ENCODE measurements at regions not wholly inside any gene's neighbourhood (a gene's known extent, or its start where the extent isn't known, plus 50 kb on each side); places are given as distances from the start of the nearest gene placed in this dataset.

DNA sequence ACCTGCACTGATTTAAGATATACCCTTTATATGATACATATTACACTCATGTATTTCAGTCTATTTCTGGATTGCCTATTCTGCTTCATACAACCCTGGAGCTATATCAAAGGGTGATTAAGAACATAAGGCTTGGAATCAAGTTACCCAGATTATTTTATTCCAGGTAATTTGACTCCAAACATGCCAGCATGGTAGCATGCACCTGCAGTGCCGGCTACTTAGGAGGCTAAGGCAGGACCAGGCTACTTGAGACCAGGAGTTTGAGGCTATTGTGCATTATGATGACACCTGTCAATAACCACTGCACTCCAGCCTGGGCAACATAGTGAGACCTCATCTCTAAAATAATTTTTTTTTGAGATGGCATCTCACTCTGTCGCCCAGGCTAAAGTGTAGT is 50.4 kb upstream of the NEO1 start:
- no peak for DNase-seq (ENCODE audit: low read depth)

DNA sequence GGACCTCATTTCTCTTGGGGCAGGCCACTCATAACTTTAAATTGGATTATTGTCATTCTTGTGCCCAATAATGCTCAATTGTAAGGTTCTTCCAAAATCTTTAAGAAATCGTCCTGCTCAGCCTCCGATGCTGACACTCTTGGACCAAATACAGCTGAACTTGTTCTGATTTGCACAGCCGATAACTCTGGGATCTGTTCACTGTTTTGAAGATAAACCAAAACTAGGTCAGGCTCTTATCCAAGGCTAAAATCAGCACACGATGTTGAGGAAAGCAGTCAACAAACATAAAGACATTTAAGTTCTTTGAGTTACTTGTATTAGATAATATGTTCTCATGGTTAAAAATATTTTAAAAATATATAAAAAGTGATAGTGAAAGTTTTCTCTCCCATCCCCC is 52.0 kb upstream of the NEO1 start:
- DNase-seq (ENCODE audit: low read depth) = no peak

DNA sequence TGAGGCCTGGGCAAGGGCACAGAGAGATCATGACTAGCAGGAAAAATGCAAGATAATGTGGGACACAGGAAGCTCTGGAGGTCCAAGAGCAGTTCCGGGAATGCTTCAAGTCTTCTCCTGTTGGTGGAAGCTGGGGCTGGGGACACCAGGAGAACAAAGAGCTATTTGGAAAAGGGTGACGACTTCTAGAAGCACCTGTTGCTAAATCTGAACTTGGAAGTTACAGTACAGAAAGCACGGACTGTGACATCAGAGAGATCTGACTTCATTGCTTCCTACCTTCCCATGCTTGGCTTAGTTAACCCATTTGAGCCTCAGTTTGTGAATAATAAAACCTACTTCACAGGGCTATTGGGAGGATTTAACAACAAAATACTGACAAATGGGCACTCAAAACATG is 52.7 kb upstream of the NEO1 start:
- DNase-seq (ENCODE audit: low read depth) = no peak

DNA sequence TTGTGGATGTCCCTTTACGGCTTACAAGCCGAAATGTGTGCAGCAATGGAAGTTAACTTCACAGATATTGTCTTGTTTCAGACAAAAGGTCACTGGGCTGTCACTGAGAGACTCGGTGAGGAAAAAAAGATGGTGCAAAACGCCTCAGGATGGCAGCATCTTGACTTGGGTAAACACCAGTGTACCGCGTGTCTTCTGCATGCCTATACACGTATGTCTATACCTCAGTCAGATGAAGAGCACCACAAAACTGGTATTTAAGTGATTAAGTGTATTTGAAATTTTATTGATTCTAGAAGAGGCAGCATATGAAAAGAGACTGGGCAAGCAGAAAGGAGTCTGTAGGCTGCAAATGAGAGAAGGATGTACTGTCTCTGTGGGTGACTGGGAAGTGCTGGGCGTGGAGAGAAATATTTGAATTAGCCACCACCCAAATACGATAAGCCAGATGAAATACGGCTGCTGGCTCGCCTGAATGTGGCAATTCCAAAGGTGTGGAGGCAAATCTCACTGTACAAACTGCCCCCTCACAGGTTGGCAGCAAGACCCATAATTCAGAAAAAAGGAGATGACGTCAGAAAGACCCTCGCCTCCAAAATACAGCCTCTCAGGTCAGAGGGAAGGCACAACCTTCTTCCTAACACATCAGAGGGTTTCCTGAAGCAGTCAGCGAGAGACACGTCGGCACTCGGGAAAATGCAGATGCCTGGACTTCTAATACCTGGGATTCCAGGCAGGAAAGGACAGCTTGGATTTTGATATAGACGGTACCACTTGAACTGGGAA is 53.4 kb upstream of the NEO1 start:
- DNase-seq (ENCODE audit: low read depth) = no peak

DNA sequence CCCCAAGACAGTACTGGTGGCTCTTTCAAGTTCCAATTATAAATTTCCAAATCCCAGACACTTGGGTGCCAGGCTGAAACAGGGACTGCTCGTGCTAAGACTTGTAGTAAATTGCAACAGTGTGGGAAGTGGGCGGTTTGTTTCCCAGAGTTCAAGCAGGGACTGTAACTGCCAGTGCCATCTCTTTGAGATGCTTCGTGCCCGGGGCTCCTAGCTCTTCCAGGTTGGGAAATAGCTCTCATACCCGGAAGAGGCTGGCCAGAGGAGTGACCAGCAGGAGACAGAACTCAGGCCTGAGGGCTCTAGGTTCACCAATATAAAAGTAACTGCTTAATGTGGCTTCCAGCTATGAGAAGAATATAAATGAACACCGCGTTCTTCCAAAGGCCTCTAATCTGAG is 54.0 kb upstream of the NEO1 start:
- no peak for DNase-seq (ENCODE audit: low read depth)

DNA sequence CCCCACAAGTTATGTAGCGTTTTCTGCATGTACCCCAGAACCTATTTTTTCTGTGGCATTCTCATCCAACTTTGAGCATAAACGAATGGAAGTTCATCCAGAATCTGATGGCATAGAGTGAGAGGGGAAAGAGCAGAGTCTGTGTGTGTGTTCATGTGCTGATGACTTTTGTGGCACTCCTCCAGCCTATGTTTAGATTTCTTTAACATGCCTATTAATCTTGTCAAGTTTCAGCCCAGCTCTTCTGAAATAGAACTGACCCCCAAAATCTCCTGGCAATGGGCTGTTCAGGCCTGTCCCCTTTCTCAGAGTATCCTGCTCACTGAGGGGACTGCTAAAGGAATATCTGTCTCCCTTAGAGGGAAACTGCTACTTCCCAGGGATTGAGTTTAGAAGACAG is 56.4 kb upstream of the NEO1 start:
- no peak for DNase-seq (ENCODE audit: low read depth)

DNA sequence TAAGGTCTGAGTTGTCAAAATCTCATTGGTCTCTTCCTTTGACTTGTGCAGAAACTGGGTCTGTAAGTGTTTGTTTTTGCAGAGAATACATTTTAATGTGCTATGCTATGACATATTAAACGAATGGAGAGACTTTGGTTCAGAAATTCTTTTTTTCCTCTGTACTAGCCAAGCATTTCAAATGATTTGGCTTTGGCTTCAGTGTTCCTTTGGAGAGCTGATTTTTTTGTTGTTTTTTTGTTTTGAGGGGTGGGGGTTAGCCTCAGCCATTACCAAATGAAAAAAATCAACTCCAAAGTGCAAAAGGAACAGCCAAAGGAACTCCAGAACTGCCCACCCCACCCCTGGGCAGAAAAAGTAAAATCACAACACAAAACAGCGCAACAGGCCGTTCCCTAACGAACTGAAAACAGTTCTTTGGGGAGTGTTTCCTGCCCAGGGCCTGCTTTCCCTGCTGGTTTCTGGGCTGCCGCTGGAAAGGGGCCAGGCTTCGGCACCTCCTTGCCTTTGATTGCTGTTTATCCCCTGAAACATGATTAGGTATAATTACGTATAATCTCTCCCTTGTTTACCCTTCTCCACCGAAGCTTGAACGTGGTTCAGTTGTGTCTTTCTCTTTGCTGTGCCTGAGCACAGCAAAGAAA is 57.6 kb upstream of the NEO1 start:
- no peak for DNase-seq (ENCODE audit: low read depth)

DNA sequence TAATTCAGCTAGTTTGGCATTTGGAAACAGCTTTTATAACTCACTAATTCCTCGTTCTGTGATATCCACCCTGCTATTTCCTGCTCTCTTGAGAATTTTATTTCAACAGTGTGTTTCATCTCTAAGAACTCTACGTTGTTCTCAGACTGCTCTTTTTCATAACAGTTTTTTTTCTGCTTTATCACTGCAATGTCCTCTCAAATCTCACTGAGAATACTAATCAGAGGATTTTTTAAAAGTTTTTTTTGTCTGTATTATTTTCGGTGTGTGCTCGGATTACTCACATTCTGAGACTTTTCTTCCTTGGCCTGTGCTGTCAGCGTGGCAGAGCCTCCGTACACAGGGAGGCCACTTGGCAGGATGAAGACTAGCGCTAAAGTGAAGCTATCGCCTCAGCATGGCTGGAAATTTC is 59.4 kb upstream of the NEO1 start:
- DNase-seq (ENCODE audit: low read depth) = no peak

DNA sequence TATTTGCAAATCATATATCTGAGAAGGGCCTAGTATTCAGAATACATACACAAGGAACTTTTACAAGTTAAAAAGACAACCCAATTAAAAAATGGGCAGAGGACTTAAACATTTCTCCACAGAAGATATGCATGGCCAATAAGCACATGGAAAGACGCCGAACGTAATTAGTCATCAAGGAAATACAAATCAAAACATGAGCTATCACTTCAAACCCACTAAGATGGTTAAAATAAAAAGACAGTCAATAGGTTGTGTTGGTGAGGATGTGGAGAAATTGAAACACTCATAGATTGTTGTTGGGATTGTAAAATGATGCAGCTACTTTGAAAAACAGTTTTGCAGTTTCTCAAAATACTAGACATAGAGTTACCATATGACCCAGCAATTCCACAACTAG is 61.2 kb upstream of the NEO1 start:
- DNase-seq (ENCODE audit: low read depth) = no peak

DNA sequence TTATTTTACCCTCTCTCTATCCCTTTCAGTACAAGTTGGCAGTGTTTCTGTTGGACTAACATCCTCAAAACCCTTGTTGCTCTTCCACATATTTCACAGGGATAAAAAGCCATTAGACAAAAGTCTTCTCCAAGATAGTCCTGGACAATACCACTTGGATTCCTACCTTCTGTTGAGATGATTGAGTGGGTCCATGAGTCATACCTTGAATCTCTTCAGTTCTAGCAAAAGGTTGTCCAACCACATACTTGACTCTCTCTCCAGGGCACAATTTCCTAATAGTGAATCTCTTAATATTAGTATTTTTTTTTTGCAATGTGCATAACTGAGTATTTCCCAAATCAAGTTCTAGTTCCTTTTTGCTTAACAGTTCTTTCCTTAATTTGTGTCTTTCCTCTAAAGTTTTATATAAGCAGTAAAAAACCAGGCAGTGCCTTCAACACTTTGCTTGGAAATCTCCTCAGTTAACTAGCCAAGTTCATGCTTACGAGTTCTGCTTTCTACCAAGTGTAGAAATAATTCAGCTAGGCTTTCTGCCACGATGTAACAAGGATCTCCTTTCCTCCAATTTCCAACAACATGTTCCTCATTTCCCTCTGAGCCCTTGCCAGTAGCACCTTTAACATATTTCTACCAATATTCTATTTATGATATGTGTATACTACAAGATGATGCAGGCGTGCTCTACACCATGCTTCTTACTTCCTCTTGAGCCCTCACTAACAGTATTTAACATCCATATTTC is 68.3 kb upstream of the NEO1 start:
- no peak for DNase-seq (ENCODE audit: low read depth)

DNA sequence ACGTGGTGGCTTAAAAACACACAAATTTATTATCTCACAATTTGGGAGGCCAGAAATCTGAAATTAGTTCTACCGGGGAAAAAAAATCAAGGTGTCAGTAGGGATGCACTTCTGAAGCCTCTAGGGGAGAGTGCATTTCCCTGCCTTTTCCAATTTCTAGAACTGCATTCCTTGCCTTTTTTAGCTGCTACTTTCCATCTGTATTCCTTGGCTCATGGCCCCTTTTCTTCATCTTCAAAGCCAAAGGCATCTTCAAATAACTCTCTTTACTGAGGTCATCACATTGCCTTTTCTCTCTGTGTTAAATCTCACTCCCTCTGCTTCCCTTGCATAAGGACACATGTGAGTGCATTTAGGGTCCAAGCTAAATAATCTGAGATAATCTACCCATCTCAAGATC is 69.5 kb upstream of the NEO1 start:
- DNase-seq (ENCODE audit: low read depth) = no peak

DNA sequence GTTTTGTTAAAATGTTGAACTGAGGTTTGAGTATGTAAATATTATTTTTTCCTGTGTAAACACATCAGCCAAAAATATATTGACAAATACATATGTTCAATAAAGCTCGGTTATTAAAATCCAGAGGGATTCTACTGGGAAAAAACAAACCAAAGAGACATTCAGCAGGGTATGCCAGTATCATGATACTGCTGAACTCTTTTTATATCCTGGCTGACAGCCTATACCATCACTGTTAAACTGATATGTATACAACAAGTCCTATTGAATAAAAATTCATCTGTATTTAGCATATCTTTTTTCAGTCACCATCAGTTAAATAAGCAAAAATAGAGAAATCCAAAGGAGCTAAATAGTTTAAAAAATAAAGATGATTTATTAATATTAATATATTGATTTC is 71.6 kb upstream of the NEO1 start:
- no peak for DNase-seq (ENCODE audit: low read depth)

DNA sequence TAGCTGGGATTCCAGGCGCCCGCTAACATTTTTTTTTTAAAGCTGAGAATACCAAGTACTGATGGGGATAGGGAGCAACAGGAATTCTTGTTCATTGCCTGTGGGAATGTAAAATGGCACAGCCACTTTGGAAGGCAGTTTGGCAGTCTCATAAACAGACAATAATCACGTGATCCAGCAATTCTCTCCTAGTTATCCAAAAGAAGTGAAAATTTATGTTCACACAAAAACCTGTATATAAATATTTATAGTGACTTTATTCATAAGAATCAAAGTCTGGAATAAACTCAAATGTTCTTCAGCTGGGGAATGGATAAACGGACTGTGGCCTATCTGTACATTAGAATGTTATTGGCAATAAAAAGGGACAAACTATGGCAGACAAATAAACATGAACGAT is 72.5 kb upstream of the NEO1 start:
- no peak for DNase-seq (ENCODE audit: low read depth)

DNA sequence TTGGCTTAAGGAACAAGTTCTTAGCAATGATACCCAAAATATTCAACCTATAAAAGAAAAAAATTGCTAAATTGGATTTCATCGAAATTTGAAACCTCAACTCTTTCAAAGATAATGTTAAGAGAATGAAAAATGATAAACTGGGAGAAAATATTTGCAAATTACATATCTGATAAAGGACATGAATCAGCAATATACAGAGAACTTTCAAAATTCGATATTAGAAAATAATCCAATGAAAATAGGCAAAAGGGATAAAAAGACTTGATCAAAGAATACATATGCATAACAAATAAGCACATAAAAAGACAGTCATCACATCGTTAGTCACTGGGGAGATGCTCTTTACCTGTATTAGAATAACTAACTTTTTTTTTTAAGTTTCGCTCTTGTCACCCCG is 73.0 kb upstream of the NEO1 start:
- no peak for DNase-seq (ENCODE audit: low read depth)

DNA sequence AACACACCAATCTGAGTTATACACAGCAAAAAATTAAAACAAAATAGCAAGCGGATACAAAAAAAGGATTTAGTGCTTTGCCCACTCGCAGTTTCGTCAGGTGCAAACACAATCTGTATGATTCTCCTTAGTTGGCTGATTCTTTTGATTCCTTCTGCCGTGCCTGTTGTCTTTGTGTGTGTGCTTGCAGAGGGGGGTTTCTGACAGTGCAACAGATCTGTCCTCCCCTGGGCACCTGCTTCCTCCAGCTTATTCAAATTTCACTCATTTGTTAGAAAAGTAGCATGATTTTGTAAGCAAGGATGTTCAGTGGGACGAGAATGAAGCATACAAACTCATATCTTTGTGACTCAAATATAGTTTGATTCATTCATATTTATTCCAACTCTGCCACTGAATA is 74.0 kb upstream of the NEO1 start:
- no peak for DNase-seq (ENCODE audit: low read depth)

DNA sequence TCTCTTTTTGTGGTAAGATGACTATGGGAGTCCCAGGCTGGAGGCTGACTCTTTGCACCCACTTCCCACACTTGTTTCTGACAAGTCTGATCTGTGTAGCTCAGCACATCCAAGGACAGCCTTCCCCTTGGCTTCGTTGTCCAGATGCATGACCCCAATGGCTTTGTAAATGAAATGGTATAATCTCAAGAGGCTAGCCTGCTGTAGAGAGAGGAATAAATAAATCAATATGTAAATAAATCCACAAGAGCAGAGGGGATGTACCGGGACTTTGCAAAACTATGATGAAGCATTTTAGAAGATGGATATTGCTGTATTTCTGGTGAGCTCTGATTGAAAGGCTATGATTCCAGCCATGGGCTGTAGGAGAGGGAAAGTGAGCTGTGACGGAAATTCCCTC is 79.9 kb upstream of the NEO1 start:
- no peak for DNase-seq (ENCODE audit: low read depth)

DNA sequence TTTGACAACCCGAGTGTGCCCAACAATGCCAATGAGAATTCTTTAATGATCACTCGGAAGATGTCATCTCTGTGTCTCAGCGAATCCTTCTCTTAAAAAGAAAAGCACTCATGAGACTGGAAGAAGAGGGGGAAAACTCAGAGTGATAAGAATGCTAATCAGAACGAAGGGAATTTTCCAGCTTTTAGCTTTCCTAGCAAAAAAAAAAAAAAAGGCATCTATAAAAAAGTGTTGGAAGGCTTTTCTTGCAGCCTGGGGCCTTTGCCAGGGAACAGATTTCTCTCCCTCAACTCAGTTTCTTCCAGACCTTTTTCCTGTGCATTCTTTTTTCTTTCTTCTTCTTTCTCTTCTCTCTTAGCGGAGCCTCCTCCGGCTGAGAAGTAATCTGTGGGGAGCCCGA is 80.5 kb upstream of the NEO1 start:
- no peak for DNase-seq (ENCODE audit: low read depth)

DNA sequence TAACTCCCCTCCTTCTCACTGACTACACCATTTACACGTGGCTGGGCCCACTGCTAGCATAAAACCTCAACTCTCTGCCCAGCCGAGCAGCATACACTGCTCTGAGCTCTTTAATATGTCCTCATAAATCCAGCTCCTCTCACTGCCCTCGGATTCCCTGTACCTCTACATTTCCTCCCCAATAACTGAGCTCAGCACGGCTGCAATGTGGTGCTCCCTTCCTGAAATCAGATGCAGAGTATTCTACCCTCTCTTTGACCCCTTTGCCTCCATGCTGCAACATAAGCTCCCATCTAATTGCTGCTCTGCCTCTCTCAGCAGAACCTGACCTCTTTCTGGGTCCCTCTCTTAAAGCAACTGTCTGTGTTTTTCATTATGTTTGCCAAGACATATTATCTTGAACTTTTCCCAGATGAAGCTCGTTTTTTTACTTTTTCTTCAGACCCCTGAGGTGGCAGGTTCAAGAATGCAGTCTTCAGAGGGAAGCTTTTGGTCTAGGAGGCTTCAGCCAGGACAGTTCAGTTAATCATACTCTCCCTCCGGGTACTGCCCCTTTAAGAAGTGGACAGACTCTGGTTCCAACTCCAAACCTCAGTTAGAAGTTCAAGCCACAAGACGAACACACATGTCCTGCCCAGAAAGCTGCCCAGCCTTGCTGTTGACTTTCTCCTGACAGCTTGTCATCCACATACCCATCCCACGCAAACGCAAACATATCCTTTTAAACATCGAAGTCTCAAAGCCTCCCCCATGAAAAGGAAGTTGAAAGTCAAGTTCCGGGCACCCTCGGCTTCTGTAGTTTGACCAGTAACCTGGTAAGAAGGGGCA is 81.1 kb upstream of the NEO1 start:
- DNase-seq (ENCODE audit: low read depth) = no peak

DNA sequence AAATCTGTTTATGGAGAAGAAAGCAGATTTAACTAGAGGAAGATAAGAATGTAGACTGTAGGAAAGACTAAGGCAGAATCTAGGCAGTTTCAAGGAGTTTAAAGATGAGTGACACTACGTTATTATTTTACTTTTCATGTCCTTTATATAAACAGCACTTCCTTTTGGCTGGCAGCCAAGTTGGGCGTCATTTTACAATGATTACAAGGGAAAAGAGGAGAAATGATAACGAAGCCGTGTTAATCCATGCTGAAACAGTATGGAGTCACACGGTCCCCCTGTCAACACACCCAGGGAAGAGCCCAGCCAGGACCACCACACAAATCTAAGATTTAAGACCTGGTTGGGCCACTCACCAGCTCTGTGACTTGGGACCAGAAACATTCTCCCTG is 83.7 kb upstream of the NEO1 start:
- DNase-seq (ENCODE audit: low read depth) = no peak

DNA sequence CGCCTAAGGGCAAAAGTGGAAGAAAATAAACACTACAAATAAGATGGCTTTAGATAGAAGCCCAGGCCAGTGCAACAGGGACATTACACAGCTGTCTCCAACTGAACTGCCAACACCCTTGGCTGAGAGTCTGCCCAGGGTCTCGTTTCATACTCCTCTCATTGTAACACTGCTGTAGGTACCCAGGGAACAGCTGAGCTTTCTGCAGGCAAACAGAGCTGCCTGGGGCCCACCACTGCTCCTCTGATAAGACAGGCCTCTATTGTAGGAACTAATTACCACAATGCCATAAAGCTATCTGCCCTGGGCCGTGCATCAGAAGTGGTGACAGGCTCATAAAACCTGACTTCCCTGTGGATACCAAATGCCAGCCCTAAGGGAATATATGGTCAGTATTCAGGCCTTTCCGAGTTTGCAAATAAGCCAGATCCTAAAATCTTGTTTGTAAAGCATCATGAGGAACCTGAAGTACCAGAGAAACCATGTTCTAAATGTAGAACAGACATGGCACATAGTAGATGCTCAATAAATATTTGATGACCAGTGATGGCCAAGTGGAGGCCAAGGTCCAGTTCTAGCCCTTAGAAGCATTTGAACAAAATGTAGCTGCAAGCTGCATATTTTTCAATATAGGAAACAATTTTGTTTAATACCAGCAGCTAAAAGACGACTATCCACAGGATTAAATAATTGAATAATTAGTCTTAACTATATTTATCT is 84.3 kb upstream of the NEO1 start:
- DNase-seq (ENCODE audit: low read depth) = no peak

DNA sequence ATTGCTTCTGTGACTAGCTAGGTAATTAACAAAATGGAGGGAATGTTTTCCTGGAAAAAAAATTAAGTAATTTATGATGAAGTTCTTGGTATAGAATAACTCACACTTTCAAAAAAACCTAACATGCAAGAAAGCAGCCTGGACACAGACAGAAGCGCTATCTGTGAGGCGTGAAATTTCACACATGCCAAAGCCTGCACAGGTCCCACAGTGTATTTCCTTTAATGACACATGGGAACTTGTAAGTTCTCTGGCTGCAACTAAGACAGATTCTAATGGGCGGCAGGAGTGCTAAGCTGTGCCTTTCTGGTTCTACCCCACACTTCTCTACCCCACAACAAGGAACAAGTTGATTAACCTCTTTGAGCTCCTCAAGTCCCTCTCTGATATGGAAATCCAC is 84.9 kb upstream of the NEO1 start:
- DNase-seq (ENCODE audit: low read depth) = no peak

DNA sequence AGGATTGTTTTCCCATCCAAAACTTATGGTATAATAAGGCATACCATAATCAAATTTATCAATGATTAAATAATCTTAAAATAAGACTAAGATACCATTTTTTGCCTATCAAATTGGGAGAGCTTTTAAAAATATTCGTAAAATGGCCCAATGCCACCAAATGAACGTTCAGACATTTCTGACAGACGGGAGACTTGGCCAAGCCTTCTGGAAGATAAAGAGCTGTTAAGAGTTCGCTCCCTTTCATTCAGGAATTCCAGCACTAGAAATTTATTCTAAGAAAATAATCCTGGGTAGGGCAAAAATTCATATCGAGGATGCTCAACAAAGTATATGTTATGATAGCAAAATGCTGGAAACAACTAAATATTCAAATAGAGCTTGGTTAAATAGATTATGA is 85.6 kb upstream of the NEO1 start:
- DNase-seq (ENCODE audit: low read depth) = no peak

Measured in fibroblast of the conjunctiva (primary cell).